Neural cell (in vitro differentiated cells): ENCODE measurements at regions not wholly inside any gene's neighbourhood (a gene's known extent, or its start where the extent isn't known, plus 50 kb on each side); places are given as distances from the start of the nearest gene placed in this dataset.

Experiments used
- CTCF ChIP-seq: fragments of 450-650 bp; IDR thresholded peaks from 2 replicates; pipeline ENCODE4 v1.5.1; 2014; ENCODE audit warnings: antibody characterized with exemption, mild to moderate bottlenecking, moderate library complexity; ENCODE audit not compliant: poor library complexity, severe bottlenecking
- SMC3 ChIP-seq: fragments of 450-650 bp; conservative IDR thresholded peaks from 2 replicates; pipeline ENCODE4 v1.6.1; 2014; ENCODE audit warnings: antibody characterized with exemption, mild to moderate bottlenecking, moderate library complexity; ENCODE audit not compliant: poor library complexity

GRCh38 chr20:61168605-61169004 is 83.5 kb upstream of the CDH4 start:
- no peak for TF ChIP-seq CTCF
- TF ChIP-seq SMC3, result no peak
